ENCODE measurements at regions not wholly inside any gene's neighbourhood (a gene's known extent, or its start where the extent isn't known, plus 50 kb on each side); places are given as distances from the start of the nearest gene placed in this dataset.
"Not testable (repeated sequence)": the region's sequence is repeated elsewhere in the genome, so short reads cannot be mapped to it uniquely, and the experiment has no call there.

- TF ChIP-seq YBX1 (IDR thresholded peaks at IDR 0.05) (no peak), HDGF (IDR thresholded peaks at IDR 0.05) (no peak), SMC3 (IDR thresholded peaks at IDR 0.05; ENCODE audit: borderline replicate concordance, low read length) (peak; percentile 64; the same call in 1 of the 2 replicates), TCF12 (IDR thresholded peaks at IDR 0.05; ENCODE audit: low read depth, low read length) (no peak), STAT3 (IDR thresholded peaks at IDR 0.05; ENCODE audit: low read depth, low read length) (no peak)
Observed at GRCh38 chr7:47179812-47180515, 401.9 kb downstream of the TNS3 start (continued).

GRCh38 chr7:47172602-47173539 lies 409.0 kb downstream of the TNS3 start:
- TF ChIP-seq BCL11A (IDR thresholded peaks at IDR 0.05; ENCODE audit: low read depth, low read length) = 0 out of 2 replicates have a peak, but pooled peaks have one; percentile 21
- TF ChIP-seq BHLHE40 (IDR thresholded peaks at IDR 0.05; ENCODE audit: borderline replicate concordance in 1 of 2, low read depth in 2 of 2, low read length in 1 of 2) = peak in 1 of 2 experiments; percentile 6; a peak in 1 of 4 replicates
- 0 out of 4 replicates have a peak, but pooled peaks have one; percentile 16 to 19 for TF ChIP-seq EP300 (IDR thresholded peaks at IDR 0.05; ENCODE audit: borderline replicate concordance in 1 of 2, control insufficient read depth in 1 of 2, low read depth in 2 of 2, low read length in 2 of 2)
- ChIA-PET CTCF (interaction anchor here (0.6 to 1.0 kb wide), 2 partner anchors 94 to 145 kb away, joined by 3 to 4 read pairs; no protein-coding TSS in a partner anchor), RAD21 (ENCODE audit: unreplicated experiment) (interaction anchor here (0.8 to 0.9 kb wide), 2 partner anchors 15 to 1250 kb away, joined by 3 to 4 read pairs; no protein-coding TSS in a partner anchor), POLR2A (interaction anchor here (1.0 kb wide), 1 partner anchor 1147 kb away, joined by 3 read pairs; no protein-coding TSS in a partner anchor), SMC1A (ENCODE audit: uncharacterized antibody, unreplicated experiment) (interaction anchor here (1.2 kb wide), 1 partner anchor 46 kb away, joined by 3 read pairs; no protein-coding TSS in a partner anchor)
- BruUV-seq (replicated peaks); H3K4me1 ChIP-seq (ENCODE audit: control insufficient read depth, insufficient read depth, low read length); H4K20me1 ChIP-seq (ENCODE audit: control insufficient read depth, insufficient read depth); in situ Hi-C loops (cut with MboI); H3K9me3 ChIP-seq (replicated peaks; ENCODE audit: control insufficient read depth, insufficient read depth, low read length); H2AFZ ChIP-seq (ENCODE audit: control insufficient read depth, low read depth, low read length); H3K4me2 ChIP-seq (ENCODE audit: control insufficient read depth, insufficient read depth); H3K27ac ChIP-seq (ENCODE audit: control insufficient read depth, insufficient read depth); H3K36me3 ChIP-seq (ENCODE audit: control insufficient read depth in 2 of 2, insufficient read depth in 2 of 2, low read length in 1 of 2); H3K79me2 ChIP-seq (ENCODE audit: control insufficient read depth, insufficient read depth, low read length); H3K4me3 ChIP-seq; FAIRE-seq; H3K27me3 ChIP-seq (replicated peaks in 1 of 2; ENCODE audit: control insufficient read depth in 2 of 2, insufficient read depth in 2 of 2, low read length in 1 of 2); H3K9ac ChIP-seq (ENCODE audit: control insufficient read depth, insufficient read depth, low read length): not testable (repeated sequence)
- peak; percentile 96 for ATAC-seq
- intact Hi-C loops (cut with micrococcal nuclease; ENCODE audit: unreplicated experiment) = loop anchor here (10.0 kb wide), 1 partner anchor 228 kb away; no protein-coding TSS in a partner anchor
- 14% methylated on average over 7 of the region's 7 CpGs for WGBS (ENCODE audit: insufficient coverage, insufficient replicate concordance, low lambda C conversion rate, missing lambda C conversion rate)
- DNase-seq (ENCODE audit: low read depth, low spot score) = peak; percentile 49
